Epithelial cell of esophagus (primary cell): ENCODE measurements at regions not wholly inside any gene's neighbourhood (a gene's known extent, or its start where the extent isn't known, plus 50 kb on each side); places are given as distances from the start of the nearest gene placed in this dataset.
"Not testable (repeated sequence)": the region's sequence is repeated elsewhere in the genome, so short reads cannot be mapped to it uniquely, and the experiment has no call there.

ENCODE experiments used
- DNase-seq: peaks from one replicate; pipeline ENCODE4 v3.0.0; 2010; ENCODE audit warnings: low read depth
- H3K4me3 ChIP-seq: 2 replicates; pipeline ENCODE4 v1.5.1; 2011; ENCODE audit warnings: mild to moderate bottlenecking, low read length, control low read depth

DNA sequence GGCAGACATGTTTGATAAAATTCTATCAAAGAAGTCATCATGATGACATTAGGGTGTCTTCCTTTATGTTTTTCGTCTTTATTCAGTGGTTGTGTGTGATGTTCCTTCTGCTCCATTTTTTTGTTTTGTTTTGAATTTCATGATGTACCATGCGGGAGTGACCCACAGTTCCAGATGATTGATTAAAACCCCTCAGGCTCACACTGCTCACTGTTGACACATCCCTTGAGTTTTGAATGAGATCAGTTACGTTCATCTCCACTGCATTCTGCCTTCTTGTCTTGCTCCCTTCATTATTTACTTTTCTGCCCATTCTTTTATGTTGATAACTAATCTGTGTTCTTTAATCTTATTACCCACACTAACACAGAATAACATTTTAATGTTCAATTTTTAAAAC is 421.7 kb upstream of the ANKRD20A1 start:
- not testable (repeated sequence) for DNase-seq, H3K4me3 ChIP-seq

DNA sequence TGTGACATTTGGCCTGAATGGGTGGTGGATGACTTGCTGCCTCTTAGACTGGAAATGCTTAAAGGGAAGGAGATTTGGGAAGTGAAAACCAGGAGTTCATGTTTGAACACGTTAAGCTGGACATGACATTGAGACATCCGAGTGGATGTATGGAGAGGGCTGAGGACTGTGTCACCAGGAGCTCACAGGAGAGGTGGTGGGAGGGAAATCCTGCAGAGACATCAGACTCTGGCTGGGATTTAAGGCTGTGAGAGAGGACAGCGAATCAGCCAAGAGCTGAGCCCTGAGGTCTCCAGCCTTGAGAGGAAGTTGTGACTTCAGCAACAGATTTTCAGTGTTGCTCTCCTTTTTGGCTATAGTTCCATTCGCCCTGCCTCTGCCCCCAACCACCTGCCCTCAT is 432.5 kb upstream of the SPATA31A3 start:
- not testable (repeated sequence) for DNase-seq, H3K4me3 ChIP-seq

DNA sequence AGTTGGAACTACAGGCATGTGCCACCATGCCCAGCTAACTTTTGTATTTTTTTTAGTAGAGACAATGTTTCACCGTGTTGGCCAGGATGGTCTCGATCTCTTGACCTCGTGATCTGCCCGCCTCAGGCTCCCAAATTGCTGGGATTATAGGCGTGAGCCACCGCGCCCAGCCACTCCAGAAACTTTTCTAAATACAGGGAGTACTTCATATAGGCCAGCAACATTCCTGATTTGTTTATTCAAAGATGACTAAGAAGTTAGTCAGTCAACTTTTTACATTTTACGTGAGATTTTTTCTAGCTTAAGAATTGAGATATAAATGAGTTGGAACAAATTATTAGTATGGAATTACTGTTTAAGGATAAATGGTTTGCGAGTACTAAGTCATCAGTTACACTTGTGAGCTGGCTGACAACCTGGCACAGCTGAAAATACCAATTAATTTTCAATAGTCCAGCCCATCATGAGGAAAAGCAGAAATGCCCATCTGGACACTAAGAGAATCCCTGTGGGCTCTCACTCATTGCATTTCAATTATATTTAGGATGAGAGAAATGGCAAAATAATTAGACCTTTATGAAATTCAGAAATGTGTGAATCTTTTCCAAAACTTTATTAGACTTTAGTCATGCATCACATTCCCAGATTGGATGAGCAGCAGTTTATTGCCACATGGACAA is 430.8 kb upstream of the SPATA31A3 start:
- not testable (repeated sequence) for H3K4me3 ChIP-seq, DNase-seq

DNA sequence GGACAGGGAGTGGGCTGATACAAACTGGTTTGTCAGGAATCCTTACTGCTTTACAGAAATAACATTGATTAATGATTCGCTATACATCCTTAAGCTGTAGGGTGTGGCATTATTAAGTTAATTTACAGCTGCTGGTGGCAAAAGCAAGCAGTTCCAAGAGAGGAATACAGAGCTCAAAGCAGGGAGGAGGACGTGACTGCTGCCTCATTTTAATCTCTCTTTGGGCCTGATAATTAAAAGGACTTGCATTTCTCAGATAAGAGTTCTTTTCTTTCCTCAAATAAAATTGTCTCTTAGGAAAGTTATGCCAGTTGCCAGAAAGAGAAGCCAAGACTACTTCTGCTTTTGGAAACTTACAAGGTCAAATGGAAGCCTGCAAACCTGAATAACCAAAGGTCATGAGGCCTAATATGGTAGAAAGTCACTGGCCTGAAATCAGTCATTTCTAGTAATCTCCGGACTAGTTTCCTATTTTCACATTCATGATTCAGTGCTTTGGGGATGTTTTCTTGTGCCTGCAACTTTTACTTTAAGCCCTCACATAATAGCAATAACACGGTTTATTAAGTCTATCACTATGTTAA is 426.2 kb upstream of the SPATA31A3 start:
- not testable (repeated sequence) for H3K4me3 ChIP-seq, DNase-seq

GRCh38 chr9:67417341-67417983 is 425.1 kb upstream of the SPATA31A3 start:
- not testable (repeated sequence) for H3K4me3 ChIP-seq, DNase-seq

DNA sequence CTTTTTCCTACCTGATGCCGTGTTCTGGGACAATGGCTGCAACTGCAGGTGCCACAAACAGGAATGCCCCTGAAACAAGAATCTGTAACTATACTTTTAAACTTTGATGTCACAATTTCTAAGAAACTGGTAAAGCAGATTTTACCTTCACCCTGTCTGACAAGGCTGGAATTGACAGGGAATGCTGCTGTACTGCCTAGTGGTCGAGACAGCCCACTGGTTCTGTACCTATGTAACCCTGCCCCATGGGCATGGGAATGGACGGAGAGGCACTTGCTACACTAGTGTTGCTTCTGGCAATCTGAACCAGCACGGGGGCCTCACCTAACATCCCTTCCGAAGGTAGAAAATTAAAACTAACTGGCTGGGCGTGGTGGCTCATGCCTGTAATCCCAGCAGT is 424.3 kb upstream of the SPATA31A3 start:
- H3K4me3 ChIP-seq, DNase-seq: not testable (repeated sequence)

DNA sequence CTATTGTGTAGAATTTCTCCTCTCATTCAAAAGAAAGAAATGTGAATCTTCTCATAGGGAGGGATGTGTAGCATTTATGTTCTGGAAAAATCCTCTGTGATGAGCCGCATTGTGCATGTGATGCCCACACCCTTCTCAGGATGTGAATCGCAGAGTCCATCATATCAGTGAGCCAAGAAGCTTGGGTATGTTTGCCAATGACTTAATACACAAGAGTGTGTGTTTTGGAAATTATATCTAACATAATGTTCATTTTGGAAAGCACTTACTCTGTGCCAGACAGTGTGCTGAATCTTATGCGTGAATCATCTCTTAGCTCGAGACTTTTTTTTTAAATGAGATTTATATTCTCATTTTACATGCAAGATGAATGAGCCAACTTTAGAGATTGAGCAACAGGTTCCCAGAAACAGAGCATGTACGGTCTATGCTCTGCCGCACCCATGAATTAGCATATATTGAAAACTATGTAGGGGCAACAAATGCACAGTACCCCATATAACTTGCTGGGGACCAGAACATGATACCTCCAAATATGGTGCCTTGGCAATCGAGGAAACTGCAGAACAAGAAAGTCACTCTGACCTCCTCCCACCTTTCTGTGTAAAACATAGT is 418.4 kb upstream of the SPATA31A3 start:
- H3K4me3 ChIP-seq, DNase-seq: not testable (repeated sequence)

DNA sequence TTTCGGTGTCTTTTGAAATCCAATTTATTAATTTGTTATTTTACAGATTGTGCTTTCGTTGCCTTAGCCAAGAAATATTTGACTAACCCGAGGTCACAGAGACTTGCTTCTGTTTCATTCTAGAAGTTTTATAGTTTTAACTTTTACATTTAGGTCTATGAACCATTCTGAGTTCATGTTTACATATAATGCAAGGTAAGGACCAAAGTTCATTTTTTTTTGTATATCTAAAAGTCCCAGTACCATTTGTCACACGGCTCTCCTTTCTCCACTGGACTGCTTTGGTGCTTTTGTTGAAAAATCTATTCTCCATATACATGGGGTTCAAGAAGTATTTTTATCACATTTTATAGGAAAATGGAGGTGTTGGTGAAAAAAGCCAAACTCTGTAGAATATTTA is 411.4 kb upstream of the SPATA31A3 start:
- H3K4me3 ChIP-seq, DNase-seq: not testable (repeated sequence)

GRCh38 chr9:67397731-67398130 is 405.4 kb upstream of the SPATA31A3 start:
- not testable (repeated sequence) for DNase-seq, H3K4me3 ChIP-seq

DNA sequence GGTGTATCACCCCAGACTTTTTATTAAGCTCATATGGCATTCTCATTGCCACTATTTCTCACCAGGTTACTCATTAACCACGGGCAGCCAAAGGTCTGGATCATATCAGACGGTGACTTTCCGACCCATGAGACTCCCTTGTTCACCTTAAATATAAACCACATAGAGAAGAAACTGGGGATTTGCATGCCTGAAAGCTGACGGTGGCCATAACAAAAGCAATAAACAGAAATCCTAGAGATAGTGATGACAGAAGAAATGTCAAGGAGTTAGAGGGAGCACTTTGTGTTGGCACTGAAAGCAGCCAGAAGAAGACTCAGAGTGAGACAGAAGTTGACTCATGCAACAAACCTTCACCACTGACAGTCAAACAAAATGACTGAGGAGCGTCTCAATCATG is 402.4 kb upstream of the SPATA31A3 start:
- H3K4me3 ChIP-seq, DNase-seq: not testable (repeated sequence)

GRCh38 chr9:67394038-67394437 is 401.7 kb upstream of the SPATA31A3 start:
- DNase-seq, H3K4me3 ChIP-seq: not testable (repeated sequence)

- DNase-seq, H3K4me3 ChIP-seq: not testable (repeated sequence)
Observed at GRCh38 chr9:67369664-67370063, 377.3 kb upstream of the SPATA31A3 start.

GRCh38 chr9:67362325-67362724 is 370.0 kb upstream of the SPATA31A3 start:
- not testable (repeated sequence) for DNase-seq, H3K4me3 ChIP-seq

GRCh38 chr9:67353961-67354360 is 361.6 kb upstream of the SPATA31A3 start:
- not testable (repeated sequence) for H3K4me3 ChIP-seq, DNase-seq

DNA sequence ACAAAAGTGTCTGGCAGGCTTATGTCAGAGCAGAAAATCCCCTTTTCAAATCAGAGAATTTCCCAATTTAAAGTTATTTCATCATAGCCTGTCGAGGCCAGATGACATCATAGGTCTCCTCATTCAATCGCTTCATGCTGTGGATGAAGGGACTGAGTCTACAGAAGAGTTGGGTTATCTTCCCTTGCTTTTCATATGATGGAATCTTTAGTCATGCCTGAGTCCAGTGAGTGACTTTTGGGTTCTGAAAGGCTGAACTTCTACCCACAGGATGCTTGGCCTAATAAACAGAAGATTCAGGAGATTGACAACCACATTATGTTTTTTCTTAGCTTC is 357.0 kb upstream of the SPATA31A3 start:
- not testable (repeated sequence) for DNase-seq, H3K4me3 ChIP-seq

DNA sequence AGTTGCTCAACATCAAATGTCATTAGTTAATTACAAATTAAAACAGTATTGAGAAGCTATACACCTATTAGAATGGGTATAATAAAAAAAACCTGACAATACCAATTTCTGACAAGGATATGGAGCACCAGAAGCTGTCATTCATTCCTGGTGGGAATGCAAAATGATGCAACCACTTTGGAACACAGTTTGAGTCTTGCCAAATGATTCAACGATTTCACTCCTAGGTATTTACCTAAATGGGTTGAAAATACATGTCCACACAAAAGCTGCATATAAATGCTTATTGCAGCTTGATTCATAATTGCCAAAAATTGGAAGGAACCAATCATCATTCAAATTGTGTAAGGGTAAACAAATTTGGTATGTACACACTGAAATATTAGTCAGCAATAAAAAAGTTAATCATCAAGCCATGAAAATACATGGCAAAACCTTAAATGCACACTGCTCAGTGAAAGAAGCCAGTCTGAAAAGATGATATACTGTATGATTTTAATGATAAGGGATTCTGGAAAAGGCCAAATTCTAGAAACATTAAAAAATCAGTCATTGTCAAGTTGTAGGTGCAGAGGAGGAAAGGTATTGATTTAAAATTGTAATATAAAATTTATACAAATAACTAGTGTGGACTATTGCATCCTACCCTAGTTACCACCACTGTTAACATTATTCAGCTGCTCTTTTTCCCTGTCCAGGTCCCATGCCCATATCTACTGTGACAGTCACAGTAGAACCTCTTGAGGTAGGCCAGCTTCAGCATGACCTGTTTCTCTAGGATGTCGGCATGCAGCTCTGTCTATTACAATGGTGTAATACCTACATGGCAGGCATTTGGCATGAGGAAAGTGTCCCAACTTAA is 356.4 kb upstream of the SPATA31A3 start:
- H3K4me3 ChIP-seq, DNase-seq: not testable (repeated sequence)

DNA sequence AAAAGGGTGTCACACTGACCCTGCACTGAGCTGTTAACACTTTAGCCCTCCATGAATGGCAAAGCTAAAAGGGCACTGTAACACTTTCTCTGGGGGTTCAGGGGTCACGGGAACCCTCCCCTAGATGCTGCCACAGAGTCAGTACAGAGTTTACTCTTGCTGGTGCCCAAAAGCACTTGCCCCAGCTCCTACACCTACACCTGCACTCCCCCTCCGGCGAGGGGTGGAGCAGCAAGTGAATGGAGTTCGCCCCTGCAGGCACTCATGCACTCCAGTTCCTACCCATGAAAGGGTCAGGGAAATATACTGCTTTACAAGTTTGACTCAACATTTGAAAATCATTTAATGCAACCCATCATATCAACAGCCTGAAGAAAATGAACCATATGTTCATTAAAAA is 355.7 kb upstream of the SPATA31A3 start:
- not testable (repeated sequence) for H3K4me3 ChIP-seq, DNase-seq

GRCh38 chr9:67339216-67339615 is 346.9 kb upstream of the SPATA31A3 start:
- not testable (repeated sequence) for DNase-seq, H3K4me3 ChIP-seq

DNA sequence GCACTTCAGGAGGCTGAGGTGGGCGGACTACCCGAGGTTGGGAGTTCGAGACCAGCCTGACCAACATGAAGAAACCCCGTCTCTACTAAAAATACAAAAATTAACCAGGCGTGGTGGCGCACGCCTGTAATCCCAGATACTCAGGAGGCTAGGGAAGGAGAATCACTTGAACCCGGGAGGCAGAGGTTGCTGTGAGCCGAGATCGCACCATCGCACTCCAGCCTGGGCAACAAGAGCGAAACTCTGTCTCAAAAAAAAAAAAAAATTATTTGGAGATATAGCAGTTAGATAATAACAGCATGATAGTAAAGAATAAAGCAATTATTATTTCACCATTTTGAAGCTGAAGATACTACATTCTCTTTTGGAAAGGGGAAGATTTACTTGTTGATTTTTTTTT is 345.9 kb upstream of the SPATA31A3 start:
- H3K4me3 ChIP-seq, DNase-seq: not testable (repeated sequence)
